NCI-H524 (cell line): ENCODE measurements at regions not wholly inside any gene's neighbourhood (a gene's known extent, or its start where the extent isn't known, plus 50 kb on each side); places are given as distances from the start of the nearest gene placed in this dataset.

Experiments
- DNase-seq, 2 experiments: peaks; one replicate each; lab custom pipeline; 2025; lab: John Stamatoyannopoulos, UW

GRCh38 chr13:52975969-52976368, 52.6 kb upstream of the OLFM4 start:
- no peak for DNase-seq

DNA sequence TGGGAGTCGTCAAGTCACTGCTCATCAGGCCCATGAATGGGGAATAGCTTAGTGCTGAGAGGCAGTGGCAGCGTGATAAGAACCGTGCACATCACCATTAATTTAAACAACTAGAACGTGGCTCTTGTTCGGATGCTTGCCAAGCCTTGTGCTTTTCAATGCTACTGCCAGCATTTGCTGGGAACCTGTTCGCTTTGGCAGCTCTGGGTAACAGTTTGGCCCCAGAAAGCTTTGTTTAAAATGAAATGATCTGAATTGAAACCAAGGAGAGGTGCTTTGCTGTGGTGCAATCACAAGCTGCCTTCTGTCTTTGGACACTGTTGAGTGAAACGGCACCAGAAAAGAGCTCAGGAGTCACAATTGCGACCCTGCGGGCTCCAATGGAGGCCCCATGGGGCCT, 53.5 kb upstream of the OLFM4 start:
- DNase-seq, result no peak

GRCh38 chr13:52974711-52975110, 53.9 kb upstream of the OLFM4 start:
- no peak for DNase-seq

GRCh38 chr13:52969373-52969772, 59.2 kb upstream of the OLFM4 start:
- DNase-seq, result peak; percentile 86 to 92

DNA sequence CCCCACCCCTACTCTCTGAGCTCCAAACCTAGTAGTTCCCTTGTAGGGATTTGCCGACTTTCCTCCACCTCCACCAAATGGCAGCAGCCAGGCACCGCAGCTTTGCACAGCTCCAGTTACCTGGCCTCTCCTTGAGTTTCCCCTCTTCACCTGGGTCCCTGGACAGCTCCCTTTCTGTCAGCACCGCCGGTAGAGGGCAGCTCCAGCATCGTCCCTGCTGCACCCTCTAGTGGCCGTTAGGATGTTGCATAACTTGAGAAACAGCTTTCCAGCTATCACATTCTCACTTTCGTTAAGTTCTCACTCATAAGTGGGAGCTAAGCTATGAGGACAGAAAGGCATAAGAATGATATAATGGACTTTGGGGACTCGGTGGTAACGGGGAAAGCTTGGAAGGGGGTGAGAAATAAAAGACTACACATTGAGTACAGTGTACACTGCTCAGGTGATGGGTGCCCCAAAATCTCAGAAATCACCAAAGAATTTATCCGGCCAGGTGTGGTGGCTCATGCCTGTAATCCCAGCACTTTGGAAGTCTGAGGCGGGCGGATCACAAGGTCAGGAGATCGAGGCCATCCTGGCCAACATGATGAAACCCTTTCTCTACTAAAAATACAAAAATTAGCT, 60.4 kb upstream of the OLFM4 start:
- DNase-seq, result peak; percentile 64 to 83

GRCh38 chr13:52961987-52962386, 66.6 kb upstream of the OLFM4 start:
- no peak for DNase-seq

- DNase-seq, result peak in 1 of 2 experiments; percentile 15
Measured at GRCh38 chr13:52961256-52961910, 67.2 kb upstream of the OLFM4 start.

- DNase-seq, result no peak
Measured at GRCh38 chr13:52955472-52955874, 73.1 kb upstream of the OLFM4 start.

GRCh38 chr13:52954838-52955237, 73.8 kb upstream of the OLFM4 start:
- no peak for DNase-seq

DNA sequence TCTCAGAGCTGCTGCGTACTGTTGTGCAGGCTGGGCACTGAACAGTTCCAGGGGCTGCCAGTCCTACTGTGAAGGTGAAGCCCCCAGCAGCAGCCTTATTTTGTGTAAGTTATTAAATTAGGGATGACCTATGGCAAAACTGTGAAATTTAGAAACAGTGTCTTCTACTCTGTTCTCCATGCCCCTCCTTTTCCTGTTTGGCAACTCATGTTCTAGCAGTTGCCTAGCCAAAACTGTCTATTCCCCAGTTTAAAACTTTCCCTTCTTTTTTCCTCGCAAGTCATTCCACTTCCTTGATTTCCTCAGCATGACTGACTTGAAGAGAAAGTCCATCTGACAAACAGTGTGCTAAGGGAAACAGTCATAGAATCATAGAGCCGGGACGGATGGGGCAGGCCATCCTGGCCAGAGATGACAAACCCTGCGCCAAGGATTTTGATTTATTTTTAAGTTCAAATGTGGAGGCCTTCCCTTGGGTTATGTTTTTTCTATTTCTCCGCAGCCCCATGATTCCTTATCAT, 78.1 kb upstream of the OLFM4 start:
- DNase-seq, result no peak

- no peak for DNase-seq
Measured at GRCh38 chr13:52949742-52950141, 78.9 kb upstream of the OLFM4 start.

DNA sequence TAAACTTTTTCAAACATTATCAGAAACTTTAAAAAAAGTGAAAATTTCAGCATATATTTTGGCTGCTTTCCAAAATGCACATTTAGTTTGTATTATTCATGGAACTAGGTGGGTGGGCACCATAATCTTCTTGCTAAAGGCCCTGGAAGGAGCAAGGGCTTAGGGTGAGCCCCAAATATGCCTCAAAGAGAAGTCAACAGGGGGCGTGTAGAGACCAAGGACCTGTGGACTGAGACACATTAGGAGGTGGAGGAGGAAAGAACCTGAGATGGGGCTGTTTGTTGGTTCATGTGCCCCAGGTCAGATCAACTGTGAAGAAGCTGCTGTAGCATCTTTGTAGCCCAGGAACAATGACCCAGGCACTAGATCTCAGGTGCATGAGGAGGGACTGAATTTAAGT, 79.6 kb upstream of the OLFM4 start:
- DNase-seq, result no peak

DNA sequence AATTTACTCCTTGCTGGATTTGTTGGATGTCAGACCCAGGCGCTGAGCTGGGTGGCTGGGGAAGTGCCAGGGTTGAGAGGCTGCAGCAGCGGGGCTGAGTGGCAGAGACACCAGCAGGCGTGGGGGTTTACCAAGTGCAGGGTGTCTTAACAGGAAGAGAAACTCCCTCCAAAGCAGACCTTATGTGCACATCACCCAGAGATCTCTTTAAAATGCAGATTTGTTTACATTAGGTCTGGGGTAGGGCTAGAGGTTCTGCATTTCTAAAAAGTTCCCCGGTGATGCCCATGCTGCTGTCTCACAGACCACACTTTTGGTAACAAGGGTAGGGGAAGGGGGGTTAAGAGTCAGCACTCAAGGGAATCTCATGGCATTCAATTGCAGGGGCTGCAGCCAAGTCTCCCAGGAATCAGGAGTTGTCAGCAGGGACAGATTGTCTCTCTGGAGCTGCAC, 80.7 kb upstream of the OLFM4 start:
- peak; percentile 49 to 71 for DNase-seq

- no peak for DNase-seq
Measured at GRCh38 chr13:52945348-52945747, 83.3 kb upstream of the OLFM4 start.

DNA sequence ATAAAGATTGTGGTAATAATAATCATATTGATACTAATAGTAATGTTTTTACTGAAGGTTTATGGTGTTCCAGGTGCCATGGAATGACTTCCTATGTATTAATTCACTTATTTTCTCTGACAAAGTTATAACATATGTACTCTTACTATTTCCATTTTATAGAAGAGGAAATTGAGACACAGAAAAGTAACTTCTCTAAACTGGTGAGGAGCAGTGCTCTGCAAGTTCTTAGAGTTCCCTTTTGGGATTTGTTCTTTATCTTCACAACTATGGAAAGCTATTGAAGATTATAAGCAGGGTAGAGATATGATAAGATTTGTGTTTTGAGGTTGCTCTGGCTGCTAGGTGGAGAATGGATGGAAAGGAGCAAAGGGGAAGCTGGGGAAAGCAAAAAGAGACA, 83.9 kb upstream of the OLFM4 start:
- no peak for DNase-seq

DNA sequence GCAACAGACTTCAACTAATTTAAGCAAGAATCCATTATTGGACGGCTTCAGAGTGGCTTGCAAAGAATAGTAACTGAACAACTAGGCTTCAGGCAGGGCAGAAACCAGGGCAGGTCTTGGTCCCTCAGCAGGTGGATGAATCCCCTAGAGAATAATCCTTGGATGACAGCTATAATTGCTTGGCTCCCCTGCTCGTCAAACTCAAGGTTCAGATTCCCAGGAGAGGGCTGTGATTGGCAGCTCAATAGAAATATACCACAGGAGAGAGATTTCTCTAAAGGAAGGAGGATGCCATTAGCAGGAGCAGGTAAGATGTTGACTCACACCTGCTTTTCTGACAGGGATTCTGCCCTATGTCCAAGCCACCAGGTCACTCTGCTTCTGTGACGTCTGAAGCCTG, 89.6 kb upstream of the PCDH8 start:
- DNase-seq, result peak in 1 of 2 experiments; percentile 8

DNA sequence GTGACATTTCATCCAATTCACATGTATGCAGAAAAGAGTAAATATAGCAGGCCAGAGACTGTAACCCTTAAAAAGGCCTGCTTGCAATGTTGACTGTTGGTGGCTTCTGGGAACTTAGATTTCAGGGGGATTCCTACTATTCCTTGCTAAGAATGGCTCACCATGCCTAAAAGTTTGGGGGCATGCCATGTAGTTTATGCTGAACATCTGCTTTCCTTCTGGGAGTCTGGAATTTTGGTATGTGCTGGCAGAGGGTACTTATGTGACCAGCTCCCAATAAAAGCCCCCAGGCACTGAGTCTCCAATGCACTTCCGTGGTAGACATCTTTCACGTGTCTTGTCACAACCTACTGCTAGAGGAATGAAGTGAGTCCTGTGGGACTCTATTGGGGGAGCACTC, 88.4 kb upstream of the PCDH8 start:
- DNase-seq, result no peak

DNA sequence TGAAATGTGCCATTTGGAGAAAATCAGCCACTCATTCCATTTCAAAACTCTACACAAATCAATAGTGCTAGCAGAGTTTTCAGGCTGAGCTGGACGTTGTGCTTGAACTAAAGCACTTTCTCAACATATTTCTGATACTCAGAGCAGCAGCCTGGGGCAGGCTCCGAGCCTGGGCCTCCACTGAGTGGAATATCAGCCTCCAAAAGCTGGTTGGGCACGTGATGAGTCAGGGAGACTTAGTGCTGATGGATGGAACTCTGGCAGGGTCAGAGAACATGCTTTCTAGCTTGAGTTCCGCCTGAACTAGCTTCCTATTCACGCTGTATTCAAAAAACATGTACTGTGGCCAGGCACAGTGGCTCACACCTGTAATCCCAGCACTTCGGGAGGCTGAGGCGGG, 85.8 kb upstream of the PCDH8 start:
- DNase-seq, result no peak

GRCh38 chr13:52933547-52934210, 85.2 kb upstream of the PCDH8 start:
- no peak for DNase-seq

DNA sequence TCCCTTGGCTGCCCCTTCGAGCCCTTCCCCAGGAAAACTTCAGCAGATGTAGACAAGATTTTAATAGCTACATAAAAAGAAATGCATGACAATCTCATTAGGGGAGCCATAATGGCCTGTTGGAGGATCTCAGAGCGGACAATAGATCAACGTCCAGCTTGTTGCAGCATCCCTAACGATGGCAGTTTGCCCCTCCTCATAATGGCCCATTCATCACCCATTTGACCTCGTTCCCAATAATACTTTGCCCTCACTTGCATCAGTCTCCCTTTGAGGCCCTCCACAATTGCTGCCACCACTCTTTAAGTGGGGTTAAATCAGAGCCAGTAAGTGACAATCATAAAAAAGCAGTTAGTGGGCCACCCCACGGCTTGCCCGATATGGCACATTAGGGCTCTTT, 84.7 kb upstream of the PCDH8 start:
- no peak for DNase-seq

DNA sequence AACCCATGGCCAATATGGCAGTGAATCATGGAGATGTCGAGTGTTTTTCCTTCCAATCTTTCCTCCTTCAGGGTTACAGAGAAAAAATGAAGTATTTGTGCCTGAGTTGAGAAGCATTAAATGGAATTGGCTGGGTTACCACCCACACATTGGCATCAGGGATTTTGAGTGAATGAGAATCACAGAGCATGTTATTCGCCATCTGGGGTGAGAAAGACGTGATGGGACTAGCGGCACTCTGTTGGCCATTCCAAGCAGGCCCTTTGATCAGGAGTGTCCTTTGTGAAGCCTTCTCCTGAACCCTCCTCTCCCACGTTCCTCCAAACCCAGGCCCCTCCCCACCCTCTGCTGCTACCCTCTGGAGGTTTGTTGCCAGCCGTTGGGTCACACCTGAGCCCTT, 84.2 kb upstream of the PCDH8 start:
- no peak for DNase-seq

GRCh38 chr13:52931539-52932431, 83.3 kb upstream of the PCDH8 start:
- peak in 1 of 2 experiments; percentile 11 for DNase-seq
